K562 (cell line): ENCODE measurements at regions not wholly inside any gene's neighbourhood (a gene's known extent, or its start where the extent isn't known, plus 50 kb on each side); places are given as distances from the start of the nearest gene placed in this dataset.

ENCODE experiments used
- CEBPB ChIP-seq: fragments of 450-650 bp; IDR thresholded peaks from 2 replicates; pipeline ENCODE4 v1.6.1; 2016; ENCODE audit warnings: missing genetic modification characterization, missing compliant biosample characterization
- CTCF ChIP-seq, 3 experiments: IDR thresholded peaks in 2 of 3; conservative IDR thresholded peaks in 1 of 3; 2 replicates each; pipeline ENCODE4 v1.5.1; 2011 to 2012; ENCODE audit warnings: low read length in 3 of 3, mild to moderate bottlenecking in 3 of 3, control low read depth in 2 of 3, improper control_type of control experiment in 1 of 3, inconsistent platforms in 1 of 3, low read depth in 1 of 3, mixed read lengths in 1 of 3, moderate library complexity in 1 of 3; ENCODE audit not compliant: insufficient read depth in 2 of 3
- ETV6 ChIP-seq, 3 experiments: fragments of 150-350 bp in 1 of 3; sonication (generic) in 1 of 3; formaldehyde crosslinking in 1 of 3; IDR thresholded peaks; 2 replicates each; pipeline versions ENCODE4 v1.6.1 to v1.8.0; 2014 to 2022; ENCODE audit warnings: borderline replicate concordance in 2 of 3, low read depth in 2 of 3, antibody characterized with exemption in 1 of 3, low read length in 1 of 3, mild to moderate bottlenecking in 1 of 3, missing genetic modification reagents in 1 of 3
- FOS ChIP-seq: IDR thresholded peaks from 3 replicates; pipeline ENCODE4 v1.6.1; 2011; ENCODE audit not compliant: insufficient read length; ENCODE audit errors: extremely low read depth
- FOXP4 ChIP-seq: sonication (generic); formaldehyde crosslinking; IDR thresholded peaks from 2 replicates; pipeline ENCODE4 v1.8.0; 2022; ENCODE audit warnings: mild to moderate bottlenecking, missing genetic modification reagents, borderline replicate concordance
- GTF3C2 ChIP-seq: IDR thresholded peaks from 3 replicates; pipeline ENCODE4 v1.6.1; 2011; ENCODE audit warnings: borderline replicate concordance, mild to moderate bottlenecking, moderate library complexity; ENCODE audit not compliant: insufficient read length; ENCODE audit errors: extremely low read depth
- RAD21 ChIP-seq, 2 experiments: fragments of 250-450 bp in 1 of 2; fragments of 450-650 bp in 1 of 2; sonication (Bioruptor Pico) in 1 of 2; formaldehyde crosslinking in 1 of 2; IDR thresholded peaks in 1 of 2; conservative IDR thresholded peaks in 1 of 2; 2 replicates each; pipeline versions ENCODE4 v1.4.0 to v1.8.0; 2020 to 2022; ENCODE audit warnings: mild to moderate bottlenecking in 2 of 2, moderate library complexity in 1 of 2
- REST ChIP-seq, 2 experiments: fragments of 450-650 bp; formaldehyde crosslinking in 1 of 2; IDR thresholded peaks; 2 replicates each; pipeline versions ENCODE4 v1.4.0 to v1.6.1; 2014 to 2020; ENCODE audit warnings: mild to moderate bottlenecking in 2 of 2, borderline replicate concordance in 1 of 2, low read depth in 1 of 2
- RNF219 ChIP-seq: fragments of 250-450 bp; sonication (Bioruptor Pico); IDR thresholded peaks from 2 replicates; pipeline ENCODE4 v1.5.0; 2022; ENCODE audit warnings: mild to moderate bottlenecking

- no peak for TF ChIP-seq CEBPB
- no peak for TF ChIP-seq CTCF (IDR thresholded peaks at IDR 0.05 in 2 of 3, conservative IDR thresholded peaks at IDR 0.05 in 1 of 3; ENCODE audit: insufficient read depth in 2 of 3, low read depth in 1 of 3, low read length in 3 of 3)
- no peak for TF ChIP-seq ETV6 (IDR thresholded peaks at IDR 0.05; ENCODE audit: borderline replicate concordance in 1 of 2, low read depth in 2 of 2, low read length in 1 of 2)
- no peak for TF ChIP-seq ETV6 (CRISPR knock-in tag; IDR thresholded peaks at IDR 0.05; ENCODE audit: borderline replicate concordance)
- TF ChIP-seq GTF3C2: no peak
- no peak for TF ChIP-seq FOS
- no peak for TF ChIP-seq REST (IDR thresholded peaks at IDR 0.05; ENCODE audit: borderline replicate concordance)
- no peak for TF ChIP-seq REST (CRISPR knock-in tag; IDR thresholded peaks at IDR 0.05; ENCODE audit: low read depth)
- TF ChIP-seq RNF219 (CRISPR knock-in tag): no peak
- TF ChIP-seq RAD21 (CRISPR knock-in tag; conservative IDR thresholded peaks at IDR 0.05 in 1 of 2, IDR thresholded peaks at IDR 0.05 in 1 of 2): no peak
- TF ChIP-seq FOXP4 (CRISPR knock-in tag): no peak
Measured at GRCh38 chr6:166747644-166748595, 120.9 kb upstream of the RPS6KA2 start.
